Body of pancreas (tissue), 4 donors: ENCODE measurements at regions not wholly inside any gene's neighbourhood (a gene's known extent, or its start where the extent isn't known, plus 50 kb on each side); places are given as distances from the start of the nearest gene placed in this dataset.

Experiments used
- CTCF ChIP-seq, 7 experiments: fragments of 450-650 bp in 4 of 7; fragments of 200-600 bp in 3 of 7; sonication (generic) in 3 of 7; IDR thresholded peaks; one replicate each; pipeline ENCODE4 v1.5.1; 2016 to 2019; ENCODE audit warnings: antibody characterized with exemption in 7 of 7
- POLR2A ChIP-seq, 3 donors: fragments of 450-650 bp; IDR thresholded peaks; one replicate each; pipeline ENCODE4 v1.6.1; 2016; ENCODE audit warnings: antibody characterized with exemption in 3 of 3, mild to moderate bottlenecking in 2 of 3

- TF ChIP-seq CTCF (IDR thresholded peaks at IDR 0.05) (no peak), POLR2A (IDR thresholded peaks at IDR 0.05) (no peak)
These were observed 87.6 kb upstream of the TSPAN7 start for GRCh38 chrX:38473701-38474100.
